CD4-positive, CD25-positive, alpha-beta regulatory T cell (primary cell): ENCODE measurements at regions not wholly inside any gene's neighbourhood (a gene's known extent, or its start where the extent isn't known, plus 50 kb on each side); places are given as distances from the start of the nearest gene placed in this dataset.

Source experiments
- ATAC-seq, 2 donors: fragments of 150-1000 bp; cut with Tn5 transposase; one replicate each; pipeline ENCODE4 v1.10.0; 2021; ENCODE audit warnings: low read depth in 2 of 2, moderate number of reproducible peaks in 2 of 2, moderate library complexity in 1 of 2
- DNase-seq, 3 donors: peaks; one replicate each; pipeline versions ENCODE4 v3.0.0 to v3.0.0-alpha.2; 2012 to 2022; ENCODE audit warnings: mixed read lengths in 1 of 3
- H3K27ac ChIP-seq: one replicate; pipeline ENCODE4 v1.7.0; 2013; ENCODE audit warnings: mild to moderate bottlenecking, low read length; ENCODE audit not compliant: insufficient read depth, poor library complexity, severe bottlenecking
- H3K27me3 ChIP-seq: one replicate; pipeline ENCODE4 v1.7.0; 2013; ENCODE audit warnings: low read length; ENCODE audit not compliant: control insufficient read depth, insufficient read depth
- H3K36me3 ChIP-seq: one replicate; pipeline ENCODE4 v1.7.0; 2013; ENCODE audit warnings: mild to moderate bottlenecking, low read length, moderate library complexity; ENCODE audit not compliant: control insufficient read depth, insufficient read depth
- H3K4me1 ChIP-seq: 2 replicates; pipeline ENCODE4 v1.7.0; 2013; ENCODE audit warnings: mild to moderate bottlenecking, low read length; ENCODE audit not compliant: insufficient read depth, control insufficient read depth, poor library complexity, severe bottlenecking
- H3K4me3 ChIP-seq: one replicate; pipeline ENCODE4 v1.7.0; 2013; ENCODE audit warnings: low read depth, mild to moderate bottlenecking, low read length, moderate library complexity
- H3K9me3 ChIP-seq, 2 experiments: 1 replicate in 1 of 2; 2 replicates in 1 of 2; pipeline ENCODE4 v1.7.0; 2013; ENCODE audit warnings: low read length in 2 of 2, mild to moderate bottlenecking in 1 of 2, moderate library complexity in 1 of 2; ENCODE audit not compliant: control insufficient read depth in 2 of 2
- H3K27ac Mint-ChIP-seq, 3 donors: one replicate each; pipeline ENCODE4 v1.8.0; 2020 to 2022; ENCODE audit warnings: mild to moderate bottlenecking in 3 of 3, mixed read lengths in 3 of 3, moderate library complexity in 2 of 3
- H3K27me3 Mint-ChIP-seq: one replicate; pipeline ENCODE4 v1.8.0; 2022; ENCODE audit warnings: mild to moderate bottlenecking, mixed read lengths
- H3K36me3 Mint-ChIP-seq: one replicate; pipeline ENCODE4 v1.8.0; 2020; ENCODE audit warnings: mixed read lengths
- H3K4me1 Mint-ChIP-seq, 4 donors: one replicate each; pipeline ENCODE4 v1.8.0; 2020 to 2022; ENCODE audit warnings: mixed read lengths in 4 of 4, mild to moderate bottlenecking in 1 of 4
- H3K4me3 Mint-ChIP-seq, 4 donors: one replicate each; pipeline ENCODE4 v1.8.0; 2020 to 2022; ENCODE audit warnings: mild to moderate bottlenecking in 4 of 4, mixed read lengths in 4 of 4, moderate library complexity in 3 of 4
- H3K9me3 Mint-ChIP-seq, 7 donors: one replicate each; pipeline ENCODE4 v1.8.0; 2020 to 2022; ENCODE audit warnings: mixed read lengths in 7 of 7, mild to moderate bottlenecking in 3 of 7, moderate library complexity in 2 of 7

DNA sequence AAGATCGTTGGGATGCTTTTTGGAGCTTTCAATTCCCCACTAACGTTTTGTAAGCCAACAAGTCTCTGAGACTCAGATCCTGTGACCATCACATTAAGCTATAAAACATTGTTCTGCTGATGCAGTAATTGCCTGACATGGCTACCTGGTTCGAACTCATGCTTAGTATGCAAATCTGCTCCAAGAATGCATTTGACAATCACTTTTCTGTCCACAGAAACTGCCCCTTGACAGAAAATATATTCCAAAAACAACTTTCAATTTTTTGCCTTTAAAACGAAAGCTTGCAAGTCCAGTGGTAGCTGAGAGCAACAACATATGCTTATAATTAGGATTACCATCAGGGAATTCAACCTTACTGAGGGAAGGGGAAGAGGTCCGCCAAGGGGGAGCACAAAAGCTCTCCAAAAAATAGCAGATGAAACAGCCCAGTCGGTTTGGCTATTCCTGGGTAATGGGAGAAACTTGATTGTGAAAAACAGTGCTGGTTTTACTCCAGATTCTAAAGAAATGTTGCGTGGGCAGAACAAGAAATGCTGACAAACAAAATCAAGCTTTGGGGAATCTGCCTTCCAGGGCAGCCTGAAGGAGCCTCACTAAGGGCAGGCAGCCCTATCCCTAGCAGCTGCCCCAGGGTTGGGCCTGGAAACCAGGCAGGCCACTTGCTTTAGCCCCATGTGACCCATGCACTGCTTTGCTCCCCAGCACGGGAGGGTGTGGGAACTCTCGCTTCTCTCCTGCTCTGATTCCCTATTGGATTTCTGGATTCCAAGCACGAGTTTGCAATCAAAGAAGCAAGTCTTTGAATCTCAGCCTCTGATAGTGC lies 160.7 kb upstream of the LDB2 start:
- ATAC-seq (no peak), DNase-seq (no peak)
- no peaks in the 10 kb centered on the region for H3K4me1 Mint-ChIP-seq
- no peak overlapping the region for H3K27ac Mint-ChIP-seq
- no peaks in the 10 kb centered on the region for H3K27me3 ChIP-seq
- no peaks in the 10 kb centered on the region for H3K36me3 Mint-ChIP-seq
- no peak overlapping the region for H3K4me3 Mint-ChIP-seq
- H3K4me3 ChIP-seq = no peak overlapping the region
- H3K9me3 ChIP-seq = no peaks in the 10 kb centered on the region
- peaks cover 0 to 14% (median 0%) of the 10 kb centered on the region in 7 donors for H3K9me3 Mint-ChIP-seq
- no peaks in the 10 kb centered on the region for H3K4me1 ChIP-seq
- no peak overlapping the region for H3K27ac ChIP-seq
- no peaks in the 10 kb centered on the region for H3K36me3 ChIP-seq
- no peaks in the 10 kb centered on the region for H3K27me3 Mint-ChIP-seq

DNA sequence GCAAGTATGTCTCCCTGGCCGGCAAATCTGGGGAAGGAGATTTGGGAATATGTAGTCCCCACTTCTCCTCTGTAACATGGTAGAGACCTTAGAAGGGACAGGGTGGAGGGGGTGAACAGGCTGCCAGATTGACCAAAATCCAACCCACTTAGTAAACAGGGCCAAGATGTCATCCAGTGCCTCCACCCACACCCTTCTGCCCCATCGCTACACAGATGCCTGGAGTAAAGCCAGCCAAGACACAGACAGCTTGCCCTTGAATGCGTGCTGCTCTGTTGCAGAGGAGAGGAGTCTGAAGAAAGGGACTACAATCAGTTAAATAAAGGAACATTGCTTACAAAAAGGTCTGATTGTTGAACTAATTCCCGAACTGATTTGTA lies 160.1 kb upstream of the LDB2 start:
- Histone ChIP-seq H3K27ac (no peak overlapping the region), H3K27me3 (no peaks in the 10 kb centered on the region), H3K4me1 (no peaks in the 10 kb centered on the region), H3K36me3 (no peaks in the 10 kb centered on the region), H3K4me3 (no peak overlapping the region), H3K9me3 (no peaks in the 10 kb centered on the region)
- DNase-seq (no peak), ATAC-seq (no peak)
- H3K4me3 Mint-ChIP-seq = no peak overlapping the region
- H3K27me3 Mint-ChIP-seq = no peaks in the 10 kb centered on the region
- no peaks in the 10 kb centered on the region for H3K36me3 Mint-ChIP-seq
- no peak overlapping the region for H3K27ac Mint-ChIP-seq
- peaks cover 0 to 15% (median 0%) of the 10 kb centered on the region in 7 donors for H3K9me3 Mint-ChIP-seq
- H3K4me1 Mint-ChIP-seq = no peaks in the 10 kb centered on the region

DNA sequence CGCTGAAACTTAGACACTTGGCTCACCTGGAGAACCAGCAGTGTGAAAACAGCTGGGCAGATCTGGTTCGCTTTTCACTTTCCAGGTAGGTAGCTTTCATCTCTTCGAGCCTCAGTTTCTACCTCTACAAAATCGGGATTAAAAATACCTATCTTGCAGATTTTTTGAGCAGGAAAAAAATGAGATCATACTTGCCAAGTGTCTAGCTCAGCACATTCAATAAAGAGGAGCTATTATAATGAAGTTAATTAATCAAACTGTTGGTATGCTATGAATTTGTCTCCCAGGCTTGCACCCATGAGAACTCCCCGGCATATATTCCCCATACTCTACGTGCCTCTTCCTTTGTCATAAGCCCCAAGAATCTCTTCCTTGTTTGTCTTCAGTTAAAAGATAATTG lies 158.6 kb upstream of the LDB2 start:
- DNase-seq (no peak), ATAC-seq (no peak)
- Mint-ChIP-seq H3K4me3 (no peak overlapping the region), H3K4me1 (no peaks in the 10 kb centered on the region), H3K36me3 (no peaks in the 10 kb centered on the region), H3K9me3 (peaks cover 0 to 15% (median 0%) of the 10 kb centered on the region in 7 donors), H3K27me3 (no peaks in the 10 kb centered on the region), H3K27ac (no peak overlapping the region)
- H3K9me3 ChIP-seq = no peaks in the 10 kb centered on the region
- no peaks in the 10 kb centered on the region for H3K27me3 ChIP-seq
- no peak overlapping the region for H3K27ac ChIP-seq
- no peaks in the 10 kb centered on the region for H3K4me1 ChIP-seq
- H3K36me3 ChIP-seq = no peaks in the 10 kb centered on the region
- H3K4me3 ChIP-seq = no peak overlapping the region

DNA sequence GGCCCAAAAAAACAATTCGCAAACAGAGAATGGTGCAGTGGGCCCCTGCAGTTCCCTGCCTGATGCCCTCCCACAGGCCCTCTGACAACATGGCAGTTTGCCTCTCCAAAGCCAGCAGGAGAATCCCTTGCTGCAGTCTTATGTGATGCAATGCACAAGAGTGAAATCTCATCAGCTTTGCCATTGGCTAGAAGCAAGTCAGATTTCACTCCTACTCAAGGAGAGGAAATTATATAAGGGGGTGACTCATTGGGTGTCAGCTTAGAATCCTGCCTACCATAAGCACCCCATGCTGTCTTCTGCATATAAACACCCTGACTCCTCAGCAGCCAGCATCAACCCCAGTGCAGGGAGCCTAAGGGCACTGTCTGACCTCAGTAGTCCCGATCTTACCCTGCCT lies 157.3 kb upstream of the LDB2 start:
- H3K27ac ChIP-seq = no peak overlapping the region
- DNase-seq (no peak), ATAC-seq (no peak)
- no peak overlapping the region for H3K4me3 Mint-ChIP-seq
- H3K36me3 Mint-ChIP-seq = no peaks in the 10 kb centered on the region
- H3K4me1 Mint-ChIP-seq = no peaks in the 10 kb centered on the region
- H3K27ac Mint-ChIP-seq = no peak overlapping the region
- no peaks in the 10 kb centered on the region for H3K4me1 ChIP-seq
- no peaks in the 10 kb centered on the region for H3K27me3 ChIP-seq
- H3K9me3 Mint-ChIP-seq = peaks cover 0 to 13% (median 0%) of the 10 kb centered on the region in 7 donors
- no peaks in the 10 kb centered on the region for H3K27me3 Mint-ChIP-seq
- no peak overlapping the region for H3K4me3 ChIP-seq
- no peaks in the 10 kb centered on the region for H3K36me3 ChIP-seq
- H3K9me3 ChIP-seq = no peaks in the 10 kb centered on the region

DNA sequence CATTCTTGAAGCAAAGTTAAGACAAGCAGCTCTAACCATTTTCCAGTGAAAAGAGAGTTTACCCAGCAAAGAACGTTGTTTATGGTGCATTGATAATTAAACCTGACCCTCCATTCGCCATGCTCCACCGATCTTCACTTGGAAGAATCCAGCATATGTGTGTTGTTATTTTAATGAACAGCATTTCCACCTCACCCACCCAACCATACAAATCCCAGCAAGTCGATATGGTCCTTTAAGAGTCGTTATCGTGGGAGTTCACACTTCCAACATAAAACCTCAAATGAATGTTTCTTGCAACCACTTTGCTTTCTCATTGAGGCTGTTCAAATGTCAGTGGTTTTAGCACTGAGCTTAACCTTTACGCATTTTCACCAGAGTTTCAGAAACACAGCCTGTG lies 147.4 kb upstream of the LDB2 start:
- Histone ChIP-seq H3K27ac (no peak overlapping the region), H3K9me3 (no peaks in the 10 kb centered on the region), H3K4me1 (no peaks in the 10 kb centered on the region), H3K4me3 (no peak overlapping the region), H3K36me3 (no peaks in the 10 kb centered on the region), H3K27me3 (no peaks in the 10 kb centered on the region)
- ATAC-seq (no peak), DNase-seq (no peak)
- Mint-ChIP-seq H3K4me3 (no peak overlapping the region), H3K36me3 (no peaks in the 10 kb centered on the region), H3K27ac (no peak overlapping the region), H3K9me3 (peaks cover 0 to 6% (median 4%) of the 10 kb centered on the region in 7 donors), H3K27me3 (no peaks in the 10 kb centered on the region), H3K4me1 (no peaks in the 10 kb centered on the region)

DNA sequence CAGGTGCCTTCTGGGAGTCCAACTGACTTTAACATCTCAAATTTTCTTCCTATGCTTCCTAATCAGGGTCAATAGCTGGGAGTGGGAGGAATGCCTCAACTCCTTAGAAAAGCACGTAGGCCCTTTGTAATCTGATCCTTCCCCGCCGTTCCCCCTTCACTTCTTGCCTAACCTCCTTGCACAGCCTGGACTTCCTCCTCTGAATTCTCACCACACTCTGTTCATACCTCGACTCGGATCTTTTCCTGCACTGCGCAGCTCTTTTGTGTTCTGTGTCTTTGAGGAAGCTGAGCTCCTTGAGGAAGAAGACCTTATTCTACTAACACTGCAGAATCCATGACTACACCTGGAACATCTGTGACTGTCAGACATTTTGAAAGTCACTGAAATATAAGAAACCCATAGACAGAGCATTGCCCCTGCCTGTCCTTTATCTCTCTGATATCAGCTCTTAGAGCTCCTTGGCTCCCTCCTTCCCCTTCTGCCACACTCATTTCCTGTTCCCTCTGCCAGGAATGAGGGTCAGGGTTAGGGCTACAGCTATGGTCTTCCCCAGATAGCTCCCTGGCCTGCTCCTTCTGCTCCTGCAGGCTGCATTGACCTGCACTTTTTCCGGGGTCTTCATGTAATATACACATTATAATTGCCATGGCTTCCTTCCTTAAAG lies 140.2 kb upstream of the LDB2 start:
- no peaks in the 10 kb centered on the region for H3K4me1 Mint-ChIP-seq
- H3K9me3 Mint-ChIP-seq = peaks cover 0 to 7% (median 0%) of the 10 kb centered on the region in 7 donors
- H3K36me3 ChIP-seq = no peaks in the 10 kb centered on the region
- H3K27me3 ChIP-seq = no peaks in the 10 kb centered on the region
- H3K9me3 ChIP-seq = no peaks in the 10 kb centered on the region
- H3K36me3 Mint-ChIP-seq = no peaks in the 10 kb centered on the region
- no peak overlapping the region for H3K4me3 Mint-ChIP-seq
- DNase-seq = no peak
- H3K4me1 ChIP-seq = no peaks in the 10 kb centered on the region
- H3K27me3 Mint-ChIP-seq = no peaks in the 10 kb centered on the region
- ATAC-seq = no peak
- H3K4me3 ChIP-seq = no peak overlapping the region
- no peak overlapping the region for H3K27ac ChIP-seq
- H3K27ac Mint-ChIP-seq = peak overlapping the region in 1 of 3 donors; percentile 44

DNA sequence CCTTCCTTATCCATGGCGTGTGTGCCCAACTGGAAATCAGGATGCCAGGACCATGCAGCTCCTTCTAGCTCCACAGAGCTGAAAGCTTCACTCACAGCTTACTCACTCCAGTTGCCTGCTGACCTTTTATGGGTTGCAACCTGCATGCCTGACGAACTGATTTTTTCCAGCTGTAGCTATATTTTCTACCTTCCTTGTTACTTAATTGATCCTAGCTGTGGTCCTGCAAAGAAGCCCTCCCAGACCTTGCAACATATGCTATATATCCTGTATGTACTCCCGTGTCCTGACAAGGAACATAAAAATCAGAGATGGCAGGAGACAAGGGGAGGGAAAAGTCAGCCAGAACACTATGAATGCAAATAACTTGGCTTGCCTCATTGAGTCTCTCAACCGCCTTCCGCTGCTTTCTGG lies 135.3 kb upstream of the LDB2 start:
- peaks cover 0 to 5% (median 0%) of the 10 kb centered on the region in 7 donors for H3K9me3 Mint-ChIP-seq

More for the DNA sequence above, 135.3 kb upstream of the LDB2 start:
- Histone ChIP-seq H3K27me3 (no peaks in the 10 kb centered on the region), H3K36me3 (no peaks in the 10 kb centered on the region), H3K4me3 (no peak overlapping the region), H3K27ac (no peak overlapping the region), H3K9me3 (no peaks in the 10 kb centered on the region), H3K4me1 (no peaks in the 10 kb centered on the region)
- H3K27ac Mint-ChIP-seq = no peak overlapping the region
- DNase-seq (no peak), ATAC-seq (no peak)
- H3K4me3 Mint-ChIP-seq = no peak overlapping the region
- H3K4me1 Mint-ChIP-seq = no peaks in the 10 kb centered on the region
- H3K36me3 Mint-ChIP-seq = no peaks in the 10 kb centered on the region
- no peaks in the 10 kb centered on the region for H3K27me3 Mint-ChIP-seq
